OCI-LY1 (cell line): ENCODE measurements at regions not wholly inside any gene's neighbourhood (a gene's known extent, or its start where the extent isn't known, plus 50 kb on each side); places are given as distances from the start of the nearest gene placed in this dataset.

Experiments used
- CTCF ChIP-seq: fragments of 200-600 bp; sonication (generic), shearing (Covaris generic); IDR thresholded peaks from 2 replicates; pipeline ENCODE4 v1.5.1; 2017; ENCODE audit warnings: mild to moderate bottlenecking, antibody characterized with exemption, low read length, moderate library complexity, mixed read lengths
- EZH2 ChIP-seq: fragments of 200-600 bp; sonication (generic), shearing (Covaris generic); IDR thresholded peaks from 2 replicates; pipeline ENCODE4 v1.8.0; 2017; ENCODE audit warnings: borderline replicate concordance, mixed run types, mild to moderate bottlenecking, antibody characterized with exemption, low read length, moderate library complexity, mixed read lengths

- TF ChIP-seq CTCF (no peak), EZH2 (no peak)
These were observed 199.3 kb upstream of the CMC1 start for GRCh38 chr3:28042095-28042635.
